T-helper 2 cell treated with Interferon-gamma antibody and Interleukin-4, amounts not matched to agents 5 μg/mL and 100 μg/mL, for 36 hours (primary cell): ENCODE measurements at regions not wholly inside any gene's neighbourhood (a gene's known extent, or its start where the extent isn't known, plus 50 kb on each side); places are given as distances from the start of the nearest gene placed in this dataset.

Experiments
- DNase-seq: peaks from one replicate; pipeline ENCODE4 v3.0.0; 2021; ENCODE audit warnings: low spot score
- H3K27ac Mint-ChIP-seq: one replicate; pipeline ENCODE4 v1.8.0; 2021; ENCODE audit warnings: mild to moderate bottlenecking, mixed read lengths
- H3K27me3 Mint-ChIP-seq: one replicate; pipeline ENCODE4 v1.8.0; 2021; ENCODE audit warnings: low read depth, mixed read lengths
- H3K36me3 Mint-ChIP-seq: one replicate; pipeline ENCODE4 v1.8.0; 2021; ENCODE audit warnings: low read depth, mixed read lengths
- H3K4me1 Mint-ChIP-seq: one replicate; pipeline ENCODE4 v1.8.0; 2021; ENCODE audit warnings: low read depth, mixed read lengths
- H3K4me3 Mint-ChIP-seq: one replicate; pipeline ENCODE4 v1.8.0; 2022; ENCODE audit warnings: mild to moderate bottlenecking, moderate library complexity, mixed read lengths
- H3K9me3 Mint-ChIP-seq: one replicate; pipeline ENCODE4 v1.8.0; 2021; ENCODE audit warnings: mixed read lengths

GRCh38 chr2:140027966-140028365, 1247.8 kb upstream of the NXPH2 start:
- DNase-seq: no peak
- Mint-ChIP-seq H3K27ac (no peak overlapping the region), H3K27me3 (no peaks in the 10 kb centered on the region), H3K36me3 (peaks cover 2% of the 10 kb centered on the region), H3K9me3 (peaks cover 18% of the 10 kb centered on the region), H3K4me3 (no peak overlapping the region), H3K4me1 (no peaks in the 10 kb centered on the region)

GRCh38 chr2:140027320-140027719, 1247.1 kb upstream of the NXPH2 start:
- H3K27me3 Mint-ChIP-seq: no peaks in the 10 kb centered on the region
- H3K27ac Mint-ChIP-seq: no peak overlapping the region
- H3K9me3 Mint-ChIP-seq: peaks cover 18% of the 10 kb centered on the region
- H3K36me3 Mint-ChIP-seq: peaks cover 2% of the 10 kb centered on the region
- no peak for DNase-seq
- no peak overlapping the region for H3K4me3 Mint-ChIP-seq
- H3K4me1 Mint-ChIP-seq: no peaks in the 10 kb centered on the region

GRCh38 chr2:140023291-140023690, 1243.1 kb upstream of the NXPH2 start:
- no peak for DNase-seq
- Mint-ChIP-seq H3K4me3 (no peak overlapping the region), H3K27ac (no peak overlapping the region), H3K9me3 (peaks cover 16% of the 10 kb centered on the region), H3K27me3 (no peaks in the 10 kb centered on the region), H3K4me1 (no peaks in the 10 kb centered on the region), H3K36me3 (no peaks in the 10 kb centered on the region)

GRCh38 chr2:140018541-140018940, 1238.4 kb upstream of the NXPH2 start:
- no peak for DNase-seq
- Mint-ChIP-seq H3K4me1 (no peaks in the 10 kb centered on the region), H3K27me3 (no peaks in the 10 kb centered on the region), H3K27ac (no peak overlapping the region), H3K36me3 (no peaks in the 10 kb centered on the region), H3K9me3 (peaks cover 23% of the 10 kb centered on the region), H3K4me3 (no peak overlapping the region)

GRCh38 chr2:140014204-140014546, 1234.0 kb upstream of the NXPH2 start:
- H3K36me3 Mint-ChIP-seq: no peaks in the 10 kb centered on the region
- no peak overlapping the region for H3K27ac Mint-ChIP-seq
- no peaks in the 10 kb centered on the region for H3K27me3 Mint-ChIP-seq

GRCh38 chr2:140013545-140014203, 1233.5 kb upstream of the NXPH2 start:
- no peak for DNase-seq
- H3K36me3 Mint-ChIP-seq: no peaks in the 10 kb centered on the region
- peaks cover 25% of the 10 kb centered on the region for H3K9me3 Mint-ChIP-seq
- no peaks in the 10 kb centered on the region for H3K4me1 Mint-ChIP-seq
- no peaks in the 10 kb centered on the region for H3K27me3 Mint-ChIP-seq
- H3K4me3 Mint-ChIP-seq: no peak overlapping the region
- no peak overlapping the region for H3K27ac Mint-ChIP-seq

More at GRCh38 chr2:140014204-140014546, 1234.0 kb upstream of the NXPH2 start:
- Mint-ChIP-seq H3K4me3 (no peak overlapping the region), H3K4me1 (no peaks in the 10 kb centered on the region), H3K9me3 (peaks cover 25% of the 10 kb centered on the region)
- no peak for DNase-seq

GRCh38 chr2:140011287-140011686, 1231.1 kb upstream of the NXPH2 start:
- H3K4me1 Mint-ChIP-seq: no peaks in the 10 kb centered on the region
- no peaks in the 10 kb centered on the region for H3K36me3 Mint-ChIP-seq
- peaks cover 20% of the 10 kb centered on the region for H3K9me3 Mint-ChIP-seq
- no peak overlapping the region for H3K27ac Mint-ChIP-seq
- no peak overlapping the region for H3K4me3 Mint-ChIP-seq
- no peaks in the 10 kb centered on the region for H3K27me3 Mint-ChIP-seq
- DNase-seq: no peak

- no peaks in the 10 kb centered on the region for H3K36me3 Mint-ChIP-seq
- DNase-seq: no peak
- no peak overlapping the region for H3K4me3 Mint-ChIP-seq
- H3K27ac Mint-ChIP-seq: no peak overlapping the region
- H3K9me3 Mint-ChIP-seq: peaks cover 19% of the 10 kb centered on the region
- H3K4me1 Mint-ChIP-seq: no peaks in the 10 kb centered on the region
- no peaks in the 10 kb centered on the region for H3K27me3 Mint-ChIP-seq
These were observed 1221.9 kb upstream of the NXPH2 start for GRCh38 chr2:140002110-140002509.

- Mint-ChIP-seq H3K27me3 (no peaks in the 10 kb centered on the region), H3K4me1 (no peaks in the 10 kb centered on the region), H3K27ac (no peak overlapping the region), H3K4me3 (no peak overlapping the region), H3K36me3 (no peaks in the 10 kb centered on the region), H3K9me3 (peaks cover 37% of the 10 kb centered on the region)
- no peak for DNase-seq
These were observed 1212.6 kb upstream of the NXPH2 start for GRCh38 chr2:139992711-139993345.

GRCh38 chr2:139992078-139992477, 1211.9 kb upstream of the NXPH2 start:
- Mint-ChIP-seq H3K4me1 (no peaks in the 10 kb centered on the region), H3K4me3 (no peak overlapping the region), H3K27ac (no peak overlapping the region), H3K27me3 (no peaks in the 10 kb centered on the region), H3K36me3 (no peaks in the 10 kb centered on the region), H3K9me3 (peaks cover 43% of the 10 kb centered on the region)
- no peak for DNase-seq

GRCh38 chr2:139990646-139991335, 1210.6 kb upstream of the NXPH2 start:
- H3K9me3 Mint-ChIP-seq: peaks cover 39% of the 10 kb centered on the region

GRCh38 chr2:139969323-139969722, 1189.1 kb upstream of the NXPH2 start:
- H3K27me3 Mint-ChIP-seq: no peaks in the 10 kb centered on the region
- H3K36me3 Mint-ChIP-seq: no peaks in the 10 kb centered on the region
- no peak overlapping the region for H3K4me3 Mint-ChIP-seq
- H3K4me1 Mint-ChIP-seq: no peaks in the 10 kb centered on the region
- no peak for DNase-seq
- H3K27ac Mint-ChIP-seq: no peak overlapping the region
- H3K9me3 Mint-ChIP-seq: peaks cover 32% of the 10 kb centered on the region

More at GRCh38 chr2:139990646-139991335, 1210.6 kb upstream of the NXPH2 start:
- H3K27me3 Mint-ChIP-seq: no peaks in the 10 kb centered on the region
- H3K4me3 Mint-ChIP-seq: no peak overlapping the region
- H3K4me1 Mint-ChIP-seq: no peaks in the 10 kb centered on the region
- H3K36me3 Mint-ChIP-seq: no peaks in the 10 kb centered on the region
- no peak for DNase-seq
- H3K27ac Mint-ChIP-seq: no peak overlapping the region

- peaks cover 33% of the 10 kb centered on the region for H3K9me3 Mint-ChIP-seq
- DNase-seq: no peak
- H3K4me1 Mint-ChIP-seq: no peaks in the 10 kb centered on the region
- no peak overlapping the region for H3K4me3 Mint-ChIP-seq
- H3K27ac Mint-ChIP-seq: no peak overlapping the region
- no peaks in the 10 kb centered on the region for H3K27me3 Mint-ChIP-seq
- H3K36me3 Mint-ChIP-seq: no peaks in the 10 kb centered on the region
These were observed 1188.4 kb upstream of the NXPH2 start for GRCh38 chr2:139968588-139968987.

GRCh38 chr2:139967665-139968064, 1187.5 kb upstream of the NXPH2 start:
- no peaks in the 10 kb centered on the region for H3K27me3 Mint-ChIP-seq
- no peak for DNase-seq
- H3K27ac Mint-ChIP-seq: no peak overlapping the region
- H3K4me1 Mint-ChIP-seq: no peaks in the 10 kb centered on the region
- H3K9me3 Mint-ChIP-seq: peaks cover 30% of the 10 kb centered on the region
- no peak overlapping the region for H3K4me3 Mint-ChIP-seq
- no peaks in the 10 kb centered on the region for H3K36me3 Mint-ChIP-seq
